ENCODE measurements at regions not wholly inside any gene's neighbourhood (a gene's known extent, or its start where the extent isn't known, plus 50 kb on each side); places are given as distances from the start of the nearest gene placed in this dataset.

DNA sequence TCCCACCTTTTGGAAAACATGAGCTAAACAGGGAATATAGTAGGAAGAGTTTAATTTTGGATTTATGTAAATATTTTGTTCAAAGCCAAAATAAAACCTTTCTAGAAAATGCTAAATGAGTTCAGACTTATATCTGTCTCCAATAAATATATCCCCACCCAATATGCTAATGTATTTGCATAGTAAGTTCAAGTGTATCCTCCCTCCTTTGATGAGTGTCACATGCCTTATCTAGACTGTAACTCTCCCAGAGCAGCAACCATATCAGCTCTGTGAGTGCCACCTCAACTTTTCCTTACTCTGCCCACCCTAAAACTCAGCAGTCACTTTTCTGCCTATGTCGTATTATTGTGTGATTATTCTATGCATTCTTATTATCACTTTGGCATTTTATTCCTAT lies 516.1 kb upstream of the NR3C2 start:
- Mint-ChIP-seq H3K4me3 (no peak overlapping the region), H3K27me3 (ENCODE audit: low read depth in 2 of 2) (no peaks in the 10 kb centered on the region), H3K4me1 (no peaks in the 10 kb centered on the region), H3K27ac (no peak overlapping the region), H3K36me3 (no peaks in the 10 kb centered on the region), H3K9me3 (peaks cover 4 to 8% of the 10 kb centered on the region in 2 donors)
- Histone ChIP-seq H3K27me3 (ENCODE audit: control insufficient read depth, insufficient read depth, low read length) (no peaks in the 10 kb centered on the region), H3K27ac (ENCODE audit: low read length) (no peak overlapping the region), H3K9me3 (ENCODE audit: control insufficient read depth, insufficient read depth, low read length) (peaks cover 3% of the 10 kb centered on the region), H3K36me3 (ENCODE audit: control insufficient read depth, insufficient read depth, low read length) (no peaks in the 10 kb centered on the region), H3K4me3 (ENCODE audit: low read length) (no peak overlapping the region), H3K4me1 (ENCODE audit: control insufficient read depth, insufficient read depth, low read length) (no peaks in the 10 kb centered on the region)
- DNase-seq (no peak), ATAC-seq (no peak)
- 100% methylated on average over 1 of the region's 1 CpG for WGBS (ENCODE audit: insufficient coverage)
- TF ChIP-seq, protein P1, sequence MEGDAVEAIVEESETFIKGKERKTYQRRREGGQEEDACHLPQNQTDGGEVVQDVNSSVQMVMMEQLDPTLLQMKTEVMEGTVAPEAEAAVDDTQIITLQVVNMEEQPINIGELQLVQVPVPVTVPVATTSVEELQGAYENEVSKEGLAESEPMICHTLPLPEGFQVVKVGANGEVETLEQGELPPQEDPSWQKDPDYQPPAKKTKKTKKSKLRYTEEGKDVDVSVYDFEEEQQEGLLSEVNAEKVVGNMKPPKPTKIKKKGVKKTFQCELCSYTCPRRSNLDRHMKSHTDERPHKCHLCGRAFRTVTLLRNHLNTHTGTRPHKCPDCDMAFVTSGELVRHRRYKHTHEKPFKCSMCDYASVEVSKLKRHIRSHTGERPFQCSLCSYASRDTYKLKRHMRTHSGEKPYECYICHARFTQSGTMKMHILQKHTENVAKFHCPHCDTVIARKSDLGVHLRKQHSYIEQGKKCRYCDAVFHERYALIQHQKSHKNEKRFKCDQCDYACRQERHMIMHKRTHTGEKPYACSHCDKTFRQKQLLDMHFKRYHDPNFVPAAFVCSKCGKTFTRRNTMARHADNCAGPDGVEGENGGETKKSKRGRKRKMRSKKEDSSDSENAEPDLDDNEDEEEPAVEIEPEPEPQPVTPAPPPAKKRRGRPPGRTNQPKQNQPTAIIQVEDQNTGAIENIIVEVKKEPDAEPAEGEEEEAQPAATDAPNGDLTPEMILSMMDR (IDR thresholded peaks at IDR 0.05) = no peak
- intact Hi-C loops (cut with micrococcal nuclease) = no loop called here

DNA sequence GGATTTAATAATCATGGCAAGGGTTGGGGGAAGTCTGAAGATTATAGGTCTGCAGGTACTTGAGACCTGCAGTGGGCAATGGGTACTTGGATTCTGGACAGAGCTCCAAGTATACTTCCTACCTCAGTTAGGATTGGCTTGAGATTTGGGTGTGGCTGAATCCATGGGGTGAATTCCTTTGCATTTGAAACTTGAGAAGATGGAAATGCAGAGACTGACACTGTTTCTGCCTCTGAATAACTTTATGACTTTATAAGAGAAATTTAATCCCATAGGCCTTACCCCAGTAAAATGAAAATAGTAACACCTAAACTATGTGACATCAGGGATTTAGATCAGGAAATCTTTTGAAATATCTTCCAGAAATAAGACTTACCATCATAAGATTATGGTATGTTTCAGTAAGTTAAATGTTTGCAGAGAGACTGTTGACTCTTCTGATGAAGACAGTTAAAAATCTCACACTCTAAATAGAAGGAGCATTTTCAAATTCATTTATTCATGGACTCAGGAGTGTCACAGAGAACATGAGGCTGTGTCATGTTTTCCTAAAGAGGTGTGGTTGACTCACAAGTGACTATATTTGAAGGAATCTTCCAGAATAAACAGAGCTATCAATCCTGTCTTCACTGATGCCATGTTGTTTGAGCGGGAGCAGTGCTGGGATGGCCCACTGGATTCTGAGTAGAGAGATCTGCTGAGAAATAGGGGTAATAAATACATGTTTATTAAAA lies 513.5 kb upstream of the NR3C2 start:
- WGBS (ENCODE audit: insufficient coverage) = 82% methylated on average over 1 of the region's 1 CpG
- ATAC-seq (no peak), DNase-seq (no peak)
- no peak overlapping the region for H3K27ac Mint-ChIP-seq
- Histone ChIP-seq H3K27me3 (ENCODE audit: control insufficient read depth, insufficient read depth, low read length) (no peaks in the 10 kb centered on the region), H3K27ac (ENCODE audit: low read length) (no peak overlapping the region), H3K9me3 (ENCODE audit: control insufficient read depth, insufficient read depth, low read length) (no peaks in the 10 kb centered on the region), H3K4me1 (ENCODE audit: control insufficient read depth, insufficient read depth, low read length) (no peaks in the 10 kb centered on the region), H3K36me3 (ENCODE audit: control insufficient read depth, insufficient read depth, low read length) (no peaks in the 10 kb centered on the region), H3K4me3 (ENCODE audit: low read length) (no peak overlapping the region)
- intact Hi-C loops (cut with micrococcal nuclease) = no loop called here
- H3K9me3 Mint-ChIP-seq = peaks cover 7% of the 10 kb centered on the region in 2 donors
- H3K27me3 Mint-ChIP-seq (ENCODE audit: low read depth in 2 of 2) = no peaks in the 10 kb centered on the region
- TF ChIP-seq, protein P1 (IDR thresholded peaks at IDR 0.05) = no peak
- H3K4me3 Mint-ChIP-seq = no peak overlapping the region
- no peaks in the 10 kb centered on the region for H3K4me1 Mint-ChIP-seq
- no peaks in the 10 kb centered on the region for H3K36me3 Mint-ChIP-seq

DNA sequence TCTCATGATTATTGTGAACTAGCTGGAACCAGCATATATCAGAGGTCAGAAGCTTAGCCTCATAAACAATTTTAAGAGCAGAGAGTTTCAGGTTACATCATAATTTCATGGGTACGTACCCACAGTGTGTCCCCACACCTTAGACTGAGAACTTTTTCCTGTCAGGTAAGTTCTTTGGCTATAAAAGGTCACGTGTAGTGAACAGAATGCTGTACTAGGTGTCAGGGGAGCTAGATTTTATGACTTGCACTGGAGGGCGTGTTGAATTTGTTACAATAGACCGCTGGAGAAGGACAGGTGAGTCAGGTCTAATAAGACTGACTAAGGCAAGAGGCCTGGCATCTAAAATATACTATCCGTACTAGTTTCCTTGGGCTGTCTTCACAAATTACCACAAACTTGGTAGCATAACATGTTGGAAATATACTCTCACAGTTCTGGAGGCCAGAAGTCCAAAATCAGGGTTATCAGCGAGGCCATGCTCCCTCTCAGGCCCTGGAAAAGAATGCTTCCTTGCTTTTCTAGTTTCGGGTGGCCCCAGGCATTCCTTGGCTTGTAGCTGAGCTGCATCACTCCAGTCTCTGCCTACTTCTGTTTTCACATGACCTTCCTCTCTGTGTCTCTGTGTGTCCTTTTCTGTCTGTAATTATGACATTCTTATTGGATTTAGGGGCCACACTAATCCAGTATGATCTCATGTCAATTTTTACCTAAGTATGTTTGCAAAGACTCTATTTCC lies 512.0 kb upstream of the NR3C2 start:
- WGBS (ENCODE audit: insufficient coverage) = 80% methylated on average over 7 of the region's 7 CpGs
- no peaks in the 10 kb centered on the region for H3K27me3 Mint-ChIP-seq (ENCODE audit: low read depth in 2 of 2)

More for the DNA sequence above, 512.0 kb upstream of the NR3C2 start:
- H3K4me3 ChIP-seq (ENCODE audit: low read length) = no peak overlapping the region
- no peak overlapping the region for H3K27ac Mint-ChIP-seq
- intact Hi-C loops (cut with micrococcal nuclease) = no loop called here
- TF ChIP-seq, protein P1 (IDR thresholded peaks at IDR 0.05) = no peak
- no peaks in the 10 kb centered on the region for H3K36me3 ChIP-seq (ENCODE audit: control insufficient read depth, insufficient read depth, low read length)
- H3K36me3 Mint-ChIP-seq = no peaks in the 10 kb centered on the region
- H3K9me3 Mint-ChIP-seq = peaks cover 7 to 10% of the 10 kb centered on the region in 2 donors
- H3K27ac ChIP-seq (ENCODE audit: low read length) = no peak overlapping the region
- ATAC-seq (no peak), DNase-seq (no peak)
- no peak overlapping the region for H3K4me3 Mint-ChIP-seq
- H3K27me3 ChIP-seq (ENCODE audit: control insufficient read depth, insufficient read depth, low read length) = no peaks in the 10 kb centered on the region
- H3K9me3 ChIP-seq (ENCODE audit: control insufficient read depth, insufficient read depth, low read length) = no peaks in the 10 kb centered on the region
- no peaks in the 10 kb centered on the region for H3K4me1 Mint-ChIP-seq
- H3K4me1 ChIP-seq (ENCODE audit: control insufficient read depth, insufficient read depth, low read length) = no peaks in the 10 kb centered on the region

Data from natural killer cell (primary cell).